H1 (cell line): ENCODE measurements at regions not wholly inside any gene's neighbourhood (a gene's known extent, or its start where the extent isn't known, plus 50 kb on each side); places are given as distances from the start of the nearest gene placed in this dataset.

Source experiments
- CHD7 ChIP-seq: fragments of 300-600 bp; sonication (generic); IDR thresholded peaks from 2 replicates; pipeline ENCODE4 v1.7.1; 2012; ENCODE audit warnings: low read length, moderate library complexity, mild to moderate bottlenecking, inconsistent platforms; ENCODE audit not compliant: insufficient replicate concordance
- EP300 ChIP-seq, 2 experiments: IDR thresholded peaks; 1 replicate in 1 of 2; 2 replicates in 1 of 2; pipeline ENCODE4 v1.6.1; 2011 to 2012; ENCODE audit warnings: low read depth in 2 of 2, low read length in 2 of 2, mild to moderate bottlenecking in 2 of 2, borderline replicate concordance in 1 of 2, inconsistent platforms in 1 of 2, moderate library complexity in 1 of 2
- EZH2 ChIP-seq: fragments of 200-600 bp; sonication (generic); IDR thresholded peaks from 2 replicates; pipeline ENCODE4 v1.7.1; 2012; ENCODE audit warnings: low read depth, mild to moderate bottlenecking, moderate library complexity, low read length, inconsistent platforms; ENCODE audit not compliant: severe bottlenecking
- POLR2AphosphoS5 ChIP-seq: IDR thresholded peaks from 2 replicates; pipeline ENCODE4 v1.6.1; 2011; ENCODE audit warnings: low read depth, low read length
- RBBP5 ChIP-seq: IDR thresholded peaks from 2 replicates; pipeline ENCODE4 v1.7.1; 2012; ENCODE audit warnings: low read depth, mild to moderate bottlenecking, inconsistent platforms, low read length, moderate library complexity, borderline replicate concordance
- SP1 ChIP-seq: IDR thresholded peaks from 2 replicates; pipeline ENCODE4 v1.6.1; 2011; ENCODE audit warnings: low read depth, low read length
- TCF12 ChIP-seq: IDR thresholded peaks from 2 replicates; pipeline ENCODE4 v1.6.1; 2011; ENCODE audit warnings: low read depth, mild to moderate bottlenecking, low read length

- TF ChIP-seq POLR2AphosphoS5: no peak
- no peak for TF ChIP-seq SP1
- no peak for TF ChIP-seq RBBP5
- TF ChIP-seq EP300 (IDR thresholded peaks at IDR 0.05; ENCODE audit: borderline replicate concordance in 1 of 2, low read depth in 2 of 2, low read length in 2 of 2): no peak
- no peak for TF ChIP-seq TCF12
- TF ChIP-seq EZH2: no peak
- no peak for TF ChIP-seq CHD7
Measured at GRCh38 chr11:44444770-44445321, 120.6 kb upstream of the CD82 start.
